A673 (cell line): ENCODE measurements at regions not wholly inside any gene's neighbourhood (a gene's known extent, or its start where the extent isn't known, plus 50 kb on each side); places are given as distances from the start of the nearest gene placed in this dataset.

Source experiments
- BruUV-seq: library from RNA; stranded (reverse); fragments of 400-500 nt; replicated peaks from 2 replicates; lab custom pipeline; 2021; lab: Mats Ljungman, UMichigan
- CTCF ChIA-PET: fragments of 300-600 bp; sonication (Branson Sonifier 250); formaldehyde crosslinking; loops from one replicate; lab custom pipeline; 2022; ENCODE audit warnings: antibody characterized with exemption; lab: Charles Lee
- POLR2A ChIA-PET: fragments of 300-600 bp; sonication (Branson Sonifier 250); formaldehyde crosslinking; loops from one replicate; lab custom pipeline; 2022; ENCODE audit warnings: antibody characterized with exemption; ENCODE audit not compliant: low non-redundant PET; lab: Charles Lee
- DNase-seq: peaks from one replicate; pipeline ENCODE4 v3.0.0-alpha.2; 2015; ENCODE audit warnings: low spot score
- H3K27ac ChIP-seq: fragments of 200-600 bp; sonication (generic); 2 replicates; pipeline ENCODE4 v1.5.1; 2016; ENCODE audit warnings: mixed run types, low read depth, mild to moderate bottlenecking, mixed read lengths, antibody characterized with exemption, low read length; ENCODE audit not compliant: poor library complexity, severe bottlenecking
- H3K27me3 ChIP-seq: fragments of 200-600 bp; sonication (generic); replicated peaks from 2 replicates; pipeline ENCODE4 v1.6.1; 2017; ENCODE audit warnings: mixed run types, low read depth, mild to moderate bottlenecking, mixed read lengths, antibody characterized with exemption, low read length; ENCODE audit not compliant: insufficient read depth, poor library complexity
- H3K36me3 ChIP-seq: fragments of 200-600 bp; sonication (generic); 2 replicates; pipeline ENCODE4 v1.6.1; 2016; ENCODE audit warnings: mixed run types, mild to moderate bottlenecking, mixed read lengths, antibody characterized with exemption, low read length; ENCODE audit not compliant: insufficient read depth, poor library complexity, severe bottlenecking
- H3K4me1 ChIP-seq: fragments of 200-600 bp; sonication (generic); 2 replicates; pipeline ENCODE4 v1.6.1; 2017; ENCODE audit warnings: mixed run types, mild to moderate bottlenecking, mixed read lengths, antibody characterized with exemption, low read length; ENCODE audit not compliant: insufficient read depth, poor library complexity, severe bottlenecking
- H3K4me3 ChIP-seq: fragments of 200-600 bp; sonication (generic); 2 replicates; pipeline ENCODE4 v1.5.1; 2016; ENCODE audit warnings: low read depth, mixed run types, mild to moderate bottlenecking, mixed read lengths, low read length; ENCODE audit not compliant: poor library complexity, severe bottlenecking
- H3K9me3 ChIP-seq: fragments of 200-600 bp; sonication (generic); 2 replicates; pipeline ENCODE4 v1.6.1; 2016; ENCODE audit warnings: mixed run types, low read depth, mild to moderate bottlenecking, mixed read lengths, antibody characterized with exemption, low read length; ENCODE audit not compliant: poor library complexity, severe bottlenecking
- CTCF ChIP-seq: fragments of 300-800, 200-600 bp; sonication (generic); conservative IDR thresholded peaks from 2 replicates; pipeline ENCODE4 v1.5.1; 2017; ENCODE audit warnings: low read depth, mild to moderate bottlenecking, antibody characterized with exemption, low read length, moderate library complexity, mixed read lengths
- EZH2 ChIP-seq: fragments of 200-600 bp; sonication (generic); IDR thresholded peaks from 2 replicates; pipeline ENCODE4 v1.6.1; 2017; ENCODE audit warnings: borderline replicate concordance, low read depth, mild to moderate bottlenecking, mixed read lengths, antibody characterized with exemption, low read length; ENCODE audit not compliant: poor library complexity, severe bottlenecking
- intact Hi-C: fragments of 100-400 bp; cut with micrococcal nuclease; formaldehyde crosslinking; loops from one replicate; pipeline ENCODE4 v1.10.0; 2022; ENCODE audit not compliant: unreplicated experiment

GRCh38 chrX:122584981-122585380 is 599.1 kb upstream of the GRIA3 start:
- no peak overlapping the region for H3K27ac ChIP-seq
- TF ChIP-seq EZH2 = no peak
- TF ChIP-seq CTCF = no peak
- no TSS peak for BruUV-seq
- no peaks in the 10 kb centered on the region for H3K4me1 ChIP-seq
- ChIA-PET POLR2A (no interaction called here), CTCF (no interaction called here)
- H3K4me3 ChIP-seq = no peak overlapping the region
- intact Hi-C loops = no loop called here
- DNase-seq = no peak
- H3K9me3 ChIP-seq = no peaks in the 10 kb centered on the region
- H3K27me3 ChIP-seq = no peaks in the 10 kb centered on the region
- H3K36me3 ChIP-seq = no peaks in the 10 kb centered on the region

GRCh38 chrX:122586831-122587230 is 597.2 kb upstream of the GRIA3 start:
- POLR2A ChIA-PET = no interaction called here
- TF ChIP-seq CTCF = no peak
- TF ChIP-seq EZH2 = no peak
- BruUV-seq = no TSS peak
- H3K4me3 ChIP-seq = no peak overlapping the region
- no peak overlapping the region for H3K27ac ChIP-seq
- CTCF ChIA-PET = no interaction called here
- H3K27me3 ChIP-seq = no peaks in the 10 kb centered on the region
- no peaks in the 10 kb centered on the region for H3K9me3 ChIP-seq
- no peaks in the 10 kb centered on the region for H3K4me1 ChIP-seq
- no peaks in the 10 kb centered on the region for H3K36me3 ChIP-seq
- intact Hi-C loops = no loop called here
- DNase-seq = no peak

- no peak overlapping the region for H3K4me3 ChIP-seq
- intact Hi-C loops = no loop called here
- no peaks in the 10 kb centered on the region for H3K9me3 ChIP-seq
- TF ChIP-seq EZH2 (no peak), CTCF (no peak)
- H3K4me1 ChIP-seq = no peaks in the 10 kb centered on the region
- H3K27me3 ChIP-seq = no peaks in the 10 kb centered on the region
- no peak overlapping the region for H3K27ac ChIP-seq
- DNase-seq = no peak
- CTCF ChIA-PET = no interaction called here
- H3K36me3 ChIP-seq = no peaks in the 10 kb centered on the region
- BruUV-seq = no TSS peak
- POLR2A ChIA-PET = no interaction called here
Observed at GRCh38 chrX:122591546-122591945, 592.5 kb upstream of the GRIA3 start.
